NCI-H460 (cell line): ENCODE measurements at regions not wholly inside any gene's neighbourhood (a gene's known extent, or its start where the extent isn't known, plus 50 kb on each side); places are given as distances from the start of the nearest gene placed in this dataset.
"Not testable (repeated sequence)": the region's sequence is repeated elsewhere in the genome, so short reads cannot be mapped to it uniquely, and the experiment has no call there.

Experiments
- DNase-seq: peaks from one replicate; pipeline ENCODE4 v3.0.0-alpha.2; 2016; ENCODE audit warnings: low read depth; ENCODE audit errors: extremely low read depth

DNA sequence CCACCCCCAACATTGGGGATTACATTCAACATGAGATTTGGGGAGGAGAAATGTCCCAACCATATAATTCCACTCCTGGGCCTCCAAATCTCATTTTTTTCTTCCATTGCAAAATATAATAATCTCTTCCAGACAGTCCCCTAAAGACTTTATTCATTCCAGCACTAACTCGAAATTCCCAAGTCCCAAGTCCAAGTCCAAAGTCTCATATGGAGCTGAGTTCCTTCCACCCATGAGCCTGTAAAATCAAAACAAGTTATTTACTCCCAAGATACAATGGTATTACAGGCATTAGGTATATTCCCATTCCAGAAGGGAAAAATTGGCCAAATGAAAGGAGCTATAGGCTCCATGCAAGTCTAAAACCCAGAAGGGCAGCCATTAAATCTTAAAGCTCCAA, 56.7 kb downstream of the P2RY1 start:
- DNase-seq: no peak

DNA sequence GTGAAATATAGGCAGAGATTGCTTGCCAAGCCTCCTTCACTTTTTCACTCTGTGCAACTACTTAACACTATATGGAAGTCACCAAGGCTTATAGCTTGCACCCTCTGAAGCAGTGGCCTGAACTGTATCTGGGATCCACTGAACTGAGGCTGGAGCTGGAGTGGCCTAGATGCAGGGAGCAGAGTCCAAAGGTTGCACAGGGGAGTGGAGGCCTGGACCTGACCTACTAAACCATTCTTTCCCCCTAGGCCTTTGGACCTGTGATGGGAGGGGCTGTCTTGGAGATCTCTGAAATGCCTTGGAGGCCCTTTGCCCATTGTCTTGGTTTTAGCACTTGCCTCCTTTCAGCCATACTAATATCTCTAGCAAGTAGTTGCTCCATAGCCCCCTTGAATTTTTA, 57.5 kb downstream of the P2RY1 start:
- DNase-seq: no peak

DNA sequence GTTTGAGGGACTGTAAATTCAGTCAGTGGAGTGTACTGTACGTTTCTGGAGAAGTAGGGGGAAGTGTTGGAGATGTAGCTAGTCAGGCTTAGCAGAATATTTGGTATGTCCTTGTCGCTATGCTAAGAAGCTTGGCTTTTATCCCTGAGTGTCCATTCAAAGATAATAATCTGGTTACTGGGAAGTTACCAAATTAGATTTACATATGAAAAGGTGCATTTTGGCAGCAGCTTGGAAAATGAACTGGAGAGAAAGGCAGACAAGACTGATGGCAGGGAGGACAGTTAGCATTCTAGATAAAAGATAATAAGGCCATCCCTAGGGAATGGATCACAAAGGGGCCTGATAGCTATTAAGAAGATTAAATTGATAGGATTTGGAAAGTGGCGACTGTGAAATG, 58.7 kb downstream of the P2RY1 start:
- DNase-seq: no peak

DNA sequence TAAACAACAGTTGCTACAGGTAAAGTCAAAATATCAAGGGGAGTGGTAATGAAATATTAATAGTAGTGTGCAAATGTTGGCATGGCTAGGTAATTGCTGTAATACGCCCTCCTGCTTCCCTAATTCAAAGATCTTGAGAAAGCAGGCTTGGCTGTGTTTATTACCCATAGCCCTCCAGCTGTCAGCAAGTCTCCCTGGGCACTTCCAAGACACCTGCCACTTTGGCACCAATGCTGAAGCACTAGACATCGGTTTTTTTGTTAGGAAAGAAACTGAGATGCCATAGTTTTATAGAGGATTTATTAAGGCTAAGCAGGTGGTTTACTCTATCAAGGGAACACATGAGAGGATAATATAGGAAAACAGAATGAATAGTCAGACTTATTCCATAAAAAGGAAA, 64.4 kb downstream of the P2RY1 start:
- no peak for DNase-seq

DNA sequence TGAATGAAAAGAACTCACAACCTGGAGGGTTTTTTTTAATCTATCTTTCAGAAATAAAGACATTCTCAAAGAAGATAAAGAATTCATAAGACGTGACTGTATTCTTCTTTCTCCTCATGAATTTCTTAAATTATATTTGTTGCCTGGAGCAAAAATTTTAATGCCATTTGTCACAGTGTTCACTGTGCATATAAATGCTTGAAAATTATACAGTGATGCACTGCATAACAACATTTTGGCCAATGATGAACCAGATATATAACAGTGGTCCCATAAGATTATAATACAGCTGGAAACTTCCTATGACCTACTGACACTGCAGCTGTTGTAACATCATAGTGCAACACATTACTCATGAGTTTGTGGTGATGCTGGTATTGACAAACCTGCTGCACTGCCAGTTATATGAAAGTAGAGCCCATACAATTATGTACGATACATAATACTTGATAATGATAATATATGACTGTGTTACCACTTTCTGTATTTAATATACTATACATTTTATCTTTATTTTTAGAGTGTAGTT, 67.3 kb downstream of the P2RY1 start:
- no peak for DNase-seq

DNA sequence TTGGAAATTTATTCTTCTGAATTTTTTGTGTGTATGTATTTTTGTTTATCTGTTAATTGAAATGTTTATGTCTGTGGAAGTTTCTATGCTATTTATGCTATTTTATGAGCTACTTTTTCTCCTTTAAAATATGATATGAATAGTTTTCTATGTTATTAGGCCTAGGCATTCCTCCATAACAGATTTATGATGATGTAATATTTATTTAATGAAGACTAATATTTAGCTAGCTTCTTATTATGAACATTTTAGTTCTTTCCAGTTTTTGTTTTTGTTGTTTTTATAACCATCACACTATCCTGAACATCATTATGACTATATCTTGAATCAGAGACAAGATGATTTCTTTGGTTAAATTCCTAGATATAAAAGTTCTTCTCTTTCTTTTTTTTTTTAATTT, 70.7 kb downstream of the P2RY1 start:
- no peak for DNase-seq

DNA sequence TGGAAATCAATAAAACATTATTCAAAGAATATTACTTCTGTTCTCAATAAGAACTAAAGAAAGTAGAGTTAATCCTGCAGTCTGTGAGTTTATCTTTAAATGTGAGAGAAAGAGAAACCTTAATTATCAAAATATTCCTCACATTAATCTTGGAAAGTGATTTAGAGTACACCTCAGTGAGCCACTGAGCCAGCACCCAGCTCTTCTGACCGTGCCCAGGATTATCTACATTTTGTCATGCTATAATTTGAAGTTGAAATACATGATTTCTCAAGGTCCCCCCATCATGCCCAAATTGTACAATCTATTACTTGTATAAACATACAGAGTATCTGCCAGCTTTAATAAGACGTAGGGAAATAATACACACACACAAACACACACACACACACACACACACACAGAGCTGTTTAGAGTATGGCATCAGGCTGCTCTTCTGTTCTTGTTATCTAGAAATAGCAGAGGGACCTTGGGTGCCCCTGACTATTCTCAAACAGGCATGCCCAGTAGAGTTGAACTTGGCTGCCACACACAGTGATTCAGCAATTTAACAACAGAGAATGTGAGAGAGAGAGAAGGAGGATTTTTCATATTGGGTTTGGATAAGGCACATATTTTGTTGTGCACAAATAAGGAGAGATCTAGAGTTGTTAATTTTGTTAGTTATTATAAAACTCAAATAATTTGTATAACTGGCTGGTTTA, 74.4 kb downstream of the P2RY1 start:
- DNase-seq: peak; percentile 50

DNA sequence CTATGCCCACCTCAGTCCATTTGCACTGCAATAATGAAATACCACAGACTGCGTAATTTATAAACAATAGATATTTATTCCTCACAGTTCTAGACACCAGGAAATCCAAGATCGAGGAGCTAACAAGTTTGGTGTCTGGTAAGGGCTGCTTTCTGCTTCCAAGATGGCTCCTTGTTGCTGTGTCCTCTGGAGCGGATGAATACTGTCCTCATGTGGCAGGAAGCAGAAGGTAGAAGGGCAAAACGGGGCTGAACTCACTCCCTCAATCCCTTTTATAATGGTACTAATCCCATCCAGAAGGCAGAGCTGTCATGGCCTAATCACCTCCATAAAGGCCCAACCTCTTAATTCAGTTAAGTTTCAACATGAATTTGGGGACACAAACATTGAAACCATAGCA, 75.3 kb downstream of the P2RY1 start:
- DNase-seq: no peak

DNA sequence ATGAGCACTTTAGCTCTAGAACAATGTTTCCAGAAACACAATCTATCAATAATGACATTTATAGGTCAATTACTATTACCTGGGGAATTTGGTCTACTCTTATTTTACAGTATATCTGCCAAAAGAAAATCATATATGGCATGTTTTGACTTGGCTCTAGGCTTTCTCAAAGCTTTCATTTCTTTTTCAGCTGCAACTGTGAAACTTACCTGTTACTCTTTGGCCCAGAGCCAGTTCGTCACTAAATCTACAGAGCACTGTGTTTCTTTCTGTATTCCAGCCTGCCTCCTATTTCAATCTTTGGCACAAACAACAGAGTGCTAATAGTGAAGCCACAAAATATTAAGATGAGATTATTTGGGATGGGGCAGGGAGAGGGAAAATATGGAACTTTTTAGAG, 76.0 kb downstream of the P2RY1 start:
- no peak for DNase-seq

DNA sequence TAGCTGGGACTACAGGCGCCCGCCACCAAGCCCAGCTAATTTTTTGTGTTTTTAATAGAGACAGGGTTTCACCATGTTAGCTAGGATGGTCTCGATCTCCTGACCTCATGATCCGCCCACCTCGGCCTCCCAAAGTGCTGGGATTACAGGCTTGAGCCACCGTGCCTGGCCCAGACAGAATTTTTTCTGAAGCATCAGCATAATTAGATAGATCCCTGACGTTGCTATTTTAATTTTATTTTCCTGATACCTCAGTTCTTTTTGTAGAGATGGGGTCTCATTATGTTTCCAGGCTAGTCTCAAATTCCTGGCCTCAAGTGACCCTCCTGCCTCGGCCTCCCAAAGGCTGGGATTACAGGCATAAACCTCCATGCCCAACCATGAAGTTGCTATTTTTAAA, 79.8 kb downstream of the P2RY1 start:
- DNase-seq: not testable (repeated sequence)

DNA sequence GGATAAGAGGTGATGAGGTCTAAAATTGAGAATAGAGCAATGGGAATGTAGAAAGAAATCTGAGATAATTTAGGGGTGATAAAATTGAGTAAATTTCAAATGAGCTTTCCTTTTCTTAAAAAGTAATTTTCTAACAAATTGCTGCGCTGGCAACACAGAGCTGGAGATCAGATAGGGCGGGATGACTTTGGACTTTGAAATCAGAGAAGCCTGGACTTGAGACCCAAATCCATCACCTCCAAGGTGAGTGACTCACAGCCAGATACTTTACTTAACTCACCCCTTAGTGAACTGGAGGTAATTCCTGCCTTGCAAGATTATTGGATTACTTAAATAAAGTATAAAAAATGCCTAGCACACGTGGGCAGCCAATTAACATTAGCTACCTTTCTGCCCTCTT, 80.8 kb downstream of the P2RY1 start:
- no peak for DNase-seq

DNA sequence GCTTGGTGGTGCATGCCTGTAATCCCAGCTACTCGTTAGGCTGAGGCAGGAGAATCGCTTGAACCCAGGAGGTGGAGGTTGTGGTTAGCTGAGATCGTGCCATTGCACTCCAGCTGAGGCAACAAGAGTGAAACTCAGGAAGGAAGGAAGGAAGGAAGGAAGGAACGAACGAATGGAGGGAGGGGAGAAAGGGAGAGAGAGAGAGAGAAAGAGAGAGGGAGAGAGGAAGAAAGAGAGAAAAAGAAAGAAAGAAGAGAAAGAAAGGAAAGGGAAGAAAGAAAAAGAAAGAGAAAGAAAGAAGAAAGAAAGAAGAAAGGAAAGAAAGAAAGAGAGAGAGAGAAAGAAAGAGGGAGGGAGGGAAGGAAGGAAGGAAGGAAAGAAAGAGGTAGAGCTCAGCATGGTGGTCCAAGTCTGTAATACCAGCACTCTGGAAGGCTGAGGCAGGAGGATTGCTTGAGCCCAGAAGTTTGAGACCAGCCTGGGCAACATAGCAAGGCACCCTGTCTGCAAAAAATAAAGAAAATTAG, 81.9 kb downstream of the P2RY1 start:
- no peak for DNase-seq

DNA sequence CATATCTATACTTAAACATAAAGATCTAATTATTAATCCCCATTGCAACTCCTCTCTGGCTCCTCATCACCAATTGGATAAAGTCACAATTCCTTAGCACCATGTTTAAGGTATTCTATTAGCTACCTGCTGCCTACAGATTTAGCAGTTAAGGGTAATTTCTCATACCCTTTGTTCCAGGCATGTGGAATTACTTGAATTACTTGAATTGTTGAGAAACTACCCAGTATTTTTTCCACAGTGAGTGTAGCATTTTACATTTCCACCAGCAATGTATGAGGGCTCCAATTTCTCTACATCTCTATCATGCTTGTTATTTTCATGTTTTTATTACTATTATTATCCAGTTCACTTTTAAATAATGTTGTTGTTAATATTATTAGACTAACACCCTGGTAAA, 86.4 kb downstream of the P2RY1 start:
- no peak for DNase-seq

DNA sequence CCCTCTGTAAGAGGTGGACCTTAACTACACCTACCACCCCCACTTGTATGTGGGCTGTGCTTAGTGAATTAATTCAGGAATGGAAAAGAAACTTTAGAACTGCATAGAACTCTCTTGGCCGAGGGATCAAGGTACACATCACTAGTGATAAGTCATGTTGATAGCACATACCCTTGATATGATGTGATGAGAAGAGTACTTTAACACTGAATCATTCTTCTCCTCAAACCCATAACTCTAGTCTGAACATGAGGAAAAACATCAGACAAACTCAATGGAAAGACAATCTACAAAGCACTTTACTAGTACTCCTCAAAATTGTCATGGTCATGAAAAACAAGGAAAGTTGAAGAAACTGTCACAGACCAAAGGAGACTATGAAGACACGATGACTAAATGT, 87.6 kb downstream of the P2RY1 start:
- DNase-seq: no peak

DNA sequence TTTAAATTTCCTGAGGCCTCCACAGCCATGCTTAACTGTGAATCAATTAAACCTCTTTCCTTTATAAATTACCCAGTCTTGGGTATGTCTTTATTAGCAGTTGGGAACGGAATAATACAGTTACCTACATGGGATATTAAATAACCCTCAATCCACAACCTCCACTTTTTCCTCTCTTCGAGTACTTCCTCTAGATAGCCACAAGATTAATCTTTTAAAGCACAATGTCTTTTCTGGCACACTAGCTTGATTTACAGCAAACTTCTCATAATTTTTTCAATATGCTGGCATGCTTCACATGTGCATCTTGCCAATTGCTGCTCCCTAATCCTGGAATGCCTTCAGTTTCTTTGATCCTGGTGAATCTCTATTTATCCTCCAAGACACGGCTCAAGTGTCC, 92.2 kb downstream of the P2RY1 start:
- DNase-seq: no peak

DNA sequence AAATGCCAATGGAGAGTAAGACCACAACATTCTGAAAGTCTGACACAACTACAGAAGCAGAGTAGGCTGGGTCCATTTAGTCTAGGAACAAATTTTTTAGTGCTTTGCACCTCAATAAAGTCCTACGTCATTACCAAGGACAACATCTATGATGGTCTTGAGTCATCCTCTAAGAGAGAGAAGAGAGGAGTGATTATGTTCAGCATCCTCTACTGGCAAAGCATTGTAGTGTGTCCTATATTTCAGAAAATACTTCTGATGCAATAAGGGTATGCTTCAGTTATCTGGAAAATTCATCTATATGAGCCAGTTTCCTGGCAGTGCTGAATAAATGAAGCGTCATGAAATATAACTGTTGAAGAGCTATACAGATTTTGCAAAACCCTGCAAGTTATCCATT, 95.6 kb downstream of the P2RY1 start:
- no peak for DNase-seq

DNA sequence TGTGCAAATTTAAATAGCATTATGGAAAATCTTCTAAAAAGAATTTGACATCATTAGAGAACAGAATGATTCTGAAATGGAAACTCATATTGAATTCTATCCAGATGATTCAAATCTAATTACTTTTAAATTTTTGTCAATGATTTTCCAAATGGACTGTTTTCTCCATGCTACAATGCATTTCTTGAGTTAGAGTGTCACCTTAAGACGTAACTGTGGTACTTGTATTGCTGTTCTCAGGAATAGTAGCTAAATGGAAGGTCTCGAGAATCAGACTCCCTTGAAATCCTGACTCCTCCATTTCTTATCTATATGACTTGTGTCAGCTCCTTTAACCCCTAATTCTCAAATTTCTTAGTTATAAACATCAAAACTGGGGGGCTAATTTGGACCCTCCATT, 102.3 kb downstream of the P2RY1 start:
- DNase-seq: no peak

DNA sequence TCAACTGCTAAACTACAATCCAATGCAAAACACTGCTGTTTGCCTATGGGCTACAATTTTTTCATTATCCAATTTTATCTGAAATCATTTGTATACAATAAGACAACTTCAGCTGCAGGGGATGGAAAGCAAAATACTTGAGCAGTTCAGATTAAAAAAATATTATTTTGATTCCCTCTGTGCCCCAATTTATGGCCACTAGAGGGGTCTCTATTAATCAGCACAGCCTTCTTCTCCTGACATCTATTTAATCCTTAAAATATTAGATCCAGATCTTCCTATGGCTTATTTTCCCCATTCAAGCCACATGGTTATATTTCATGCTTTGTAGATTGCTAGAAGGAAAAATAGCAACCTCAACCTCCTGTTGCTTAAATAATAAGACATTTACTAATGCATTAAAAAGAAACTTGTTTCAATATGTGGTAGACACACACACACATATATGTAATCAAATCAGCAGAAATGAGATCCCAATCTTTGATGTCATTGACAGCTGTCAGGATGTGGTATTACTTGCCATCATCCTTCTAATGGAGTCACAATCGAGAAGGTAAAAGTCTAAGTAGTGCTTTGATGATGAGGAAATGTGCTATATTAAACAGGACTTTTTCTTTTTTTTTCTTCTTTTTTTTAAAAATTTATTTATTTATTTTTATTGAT, 104.2 kb downstream of the P2RY1 start:
- DNase-seq: no peak

DNA sequence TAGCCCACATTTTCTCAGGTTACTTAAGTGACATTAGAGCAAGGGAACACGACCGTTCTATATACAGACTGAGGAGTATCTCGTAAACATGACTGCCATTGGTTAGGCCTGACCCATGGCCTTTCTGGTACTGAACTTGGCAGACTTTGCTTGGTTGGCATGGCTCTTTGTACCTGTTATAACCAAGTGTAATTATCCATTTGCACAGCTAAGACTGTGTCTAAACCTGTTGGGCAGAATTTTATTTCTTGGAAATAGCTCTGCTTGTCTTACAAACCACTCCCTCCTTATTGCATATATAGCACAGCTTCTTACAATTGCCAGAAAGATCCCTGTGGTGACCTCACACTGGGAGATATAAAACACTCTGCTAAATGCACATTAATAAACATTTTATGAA, 106.9 kb downstream of the P2RY1 start:
- DNase-seq: no peak

DNA sequence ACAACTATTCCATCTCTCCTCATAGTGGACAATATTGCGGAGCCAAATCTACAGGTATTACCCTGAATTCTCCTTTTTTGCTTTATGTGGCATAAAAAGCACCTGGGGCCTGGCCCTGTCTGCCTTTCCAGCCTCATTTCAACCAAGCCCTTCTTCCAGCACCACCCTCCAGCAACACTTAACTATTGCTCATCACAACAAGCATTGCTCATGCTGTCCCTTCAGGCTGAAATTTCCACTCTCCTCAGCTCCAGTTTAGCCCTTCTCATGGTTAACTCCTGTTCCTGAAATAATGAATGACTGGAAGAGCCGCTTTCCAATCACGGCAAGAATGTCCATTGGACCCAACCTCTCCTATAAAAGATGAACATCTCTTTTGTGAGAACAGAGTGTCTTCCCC, 107.4 kb downstream of the P2RY1 start:
- no peak for DNase-seq

DNA sequence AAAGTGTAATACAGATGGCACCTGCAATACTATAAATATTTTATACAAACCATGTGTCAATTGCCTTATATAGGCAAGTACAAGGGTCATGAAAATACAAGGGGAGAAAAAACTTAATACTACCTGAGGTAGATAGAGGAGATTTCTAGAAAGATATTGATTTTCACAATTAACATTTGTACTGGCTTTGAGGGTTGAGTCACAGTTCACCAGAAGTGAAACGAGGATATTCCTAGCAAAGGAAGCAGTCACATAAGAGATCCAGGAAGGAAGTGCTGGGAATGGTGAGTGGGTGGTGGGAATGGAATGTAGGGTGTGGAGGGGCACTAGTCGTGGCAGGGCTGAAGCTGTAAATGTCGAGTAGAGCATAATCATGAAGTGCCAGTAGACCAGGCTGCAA, 108.7 kb downstream of the P2RY1 start:
- DNase-seq: no peak

DNA sequence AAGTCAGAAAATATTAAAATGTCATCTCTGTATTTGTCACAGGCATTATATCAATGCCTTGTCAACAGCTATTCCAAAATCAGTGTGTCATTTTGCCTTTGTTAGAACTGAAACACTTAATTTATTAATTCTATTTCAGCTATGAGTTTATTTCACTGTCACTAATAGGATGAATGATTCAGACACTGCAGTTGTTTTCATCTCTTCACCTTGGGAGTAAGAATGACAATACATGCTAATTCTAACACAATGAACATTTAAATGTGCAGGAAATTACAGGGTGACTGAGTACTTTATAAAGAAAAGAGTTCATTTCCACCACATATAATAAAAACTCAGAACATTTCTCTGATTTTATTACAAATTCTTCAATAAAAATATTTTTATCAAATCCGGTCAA, 109.7 kb downstream of the P2RY1 start:
- DNase-seq: no peak
